GM12878 (cell line): ENCODE measurements at regions not wholly inside any gene's neighbourhood (a gene's known extent, or its start where the extent isn't known, plus 50 kb on each side); places are given as distances from the start of the nearest gene placed in this dataset.
A peak's percentile ranks its signal among the peaks of the same experiment; 100 is the strongest.
"Not testable (repeated sequence)": the region's sequence is repeated elsewhere in the genome, so short reads cannot be mapped to it uniquely, and the experiment has no call there.

Experiments used
- ATAC-seq: fragments of 200-7000 bp; cut with Tn5 transposase; 3 replicates; pipeline ENCODE4 v1.9.1; 2020; ENCODE audit warnings: mild to moderate bottlenecking, moderate library complexity
- BruUV-seq: library from RNA; stranded (reverse); fragments of 400-500 nt; replicated peaks from 2 replicates; lab custom pipeline; 2021; lab: Mats Ljungman, UMichigan
- CTCF ChIA-PET: fragments of 300-600 bp; sonication (Branson Sonifier 250); formaldehyde crosslinking; extraction: SDS; loops from one replicate; lab custom pipeline; 2021; ENCODE audit warnings: inconsistent platforms; lab: Yijun Ruan, JAX
- POLR2A ChIA-PET: fragments of 350-600 bp; formaldehyde crosslinking; extraction: SDS; loops from one replicate; lab custom pipeline; 2021; ENCODE audit warnings: inconsistent platforms; lab: Charles Lee
- RAD21 ChIA-PET: fragments of 300-600 bp; sonication (Branson Sonifier 250); formaldehyde crosslinking; loops from one replicate; lab custom pipeline; 2023; ENCODE audit warnings: antibody characterized with exemption; ENCODE audit not compliant: unreplicated experiment; lab: Charles Lee
- SMC1A ChIA-PET: fragments of 300-600 bp; sonication (Branson Sonifier 250); formaldehyde crosslinking; loops from one replicate; lab custom pipeline; 2023; ENCODE audit not compliant: unreplicated experiment, uncharacterized antibody; lab: Charles Lee
- DNase-seq: peaks from one replicate; pipeline ENCODE4 v3.0.0-alpha.2; 2011; ENCODE audit warnings: low read depth, low spot score
- FAIRE-seq: peaks from 3 replicates; lab custom pipeline; 2011; peaks lifted over from hg19 to GRCh38; lab: Jason Lieb, UNC
- H2AFZ ChIP-seq: 2 replicates; pipeline ENCODE4 v1.6.0; 2011; ENCODE audit warnings: low read depth, low read length, control low read depth; ENCODE audit not compliant: control insufficient read depth
- H3K27ac ChIP-seq: 2 replicates; pipeline ENCODE4 v1.5.1; 2011; ENCODE audit warnings: control low read depth; ENCODE audit not compliant: control insufficient read depth, insufficient read depth
- H3K27me3 ChIP-seq, 2 experiments: replicated peaks in 1 of 2; 2 replicates each; pipeline versions ENCODE4 v1.6.0 to v1.6.1; 2011; ENCODE audit warnings: low read length in 1 of 2; ENCODE audit not compliant: control insufficient read depth in 2 of 2, insufficient read depth in 2 of 2
- H3K36me3 ChIP-seq, 2 experiments: 2 replicates each; pipeline ENCODE4 v1.5.1; 2011; ENCODE audit warnings: low read length in 1 of 2; ENCODE audit not compliant: control insufficient read depth in 2 of 2, insufficient read depth in 2 of 2
- H3K4me1 ChIP-seq: 2 replicates; pipeline ENCODE4 v1.6.1; 2011; ENCODE audit warnings: mild to moderate bottlenecking, low read length, moderate library complexity, mixed read lengths; ENCODE audit not compliant: control insufficient read depth, insufficient read depth
- H3K4me2 ChIP-seq: 2 replicates; pipeline ENCODE4 v1.6.0; 2011; ENCODE audit warnings: control low read depth; ENCODE audit not compliant: control insufficient read depth, insufficient read depth
- H3K4me3 ChIP-seq: fragments of 200-600 bp; sonication (generic); 2 replicates; pipeline ENCODE4 v1.5.1; 2016
- H3K79me2 ChIP-seq: 2 replicates; pipeline ENCODE4 v1.6.0; 2011; ENCODE audit warnings: low read length; ENCODE audit not compliant: control insufficient read depth, insufficient read depth
- H3K9ac ChIP-seq: 2 replicates; pipeline ENCODE4 v1.8.0; 2011; ENCODE audit warnings: low read length, control low read depth, mixed read lengths; ENCODE audit not compliant: control insufficient read depth, insufficient read depth
- H3K9me3 ChIP-seq: replicated peaks from 3 replicates; pipeline ENCODE4 v1.5.1; 2011; ENCODE audit warnings: mild to moderate bottlenecking, low read length; ENCODE audit not compliant: control insufficient read depth, insufficient read depth
- H4K20me1 ChIP-seq: 2 replicates; pipeline ENCODE4 v1.6.0; 2011; ENCODE audit not compliant: control insufficient read depth, insufficient read depth
- WGBS: methylation state at CpG from one replicate; pipeline ENCODE4 v1.1.6; 2016; ENCODE audit warnings: low lambda C conversion rate; ENCODE audit not compliant: insufficient replicate concordance, insufficient coverage; ENCODE audit errors: missing lambda C conversion rate; 5-methylcytosine and 5-hydroxymethylcytosine counted together
- in situ Hi-C: fragments of 300-500 bp; cut with MboI; formaldehyde crosslinking; loops from 9 replicates; pipeline ENCODE4 v1.14.3; 2018; ENCODE audit warnings: mixed read lengths
- intact Hi-C: fragments of 100-400 bp; cut with micrococcal nuclease; formaldehyde crosslinking; loops from one replicate; pipeline ENCODE4 v1.14.2; 2022; ENCODE audit not compliant: unreplicated experiment

DNA sequence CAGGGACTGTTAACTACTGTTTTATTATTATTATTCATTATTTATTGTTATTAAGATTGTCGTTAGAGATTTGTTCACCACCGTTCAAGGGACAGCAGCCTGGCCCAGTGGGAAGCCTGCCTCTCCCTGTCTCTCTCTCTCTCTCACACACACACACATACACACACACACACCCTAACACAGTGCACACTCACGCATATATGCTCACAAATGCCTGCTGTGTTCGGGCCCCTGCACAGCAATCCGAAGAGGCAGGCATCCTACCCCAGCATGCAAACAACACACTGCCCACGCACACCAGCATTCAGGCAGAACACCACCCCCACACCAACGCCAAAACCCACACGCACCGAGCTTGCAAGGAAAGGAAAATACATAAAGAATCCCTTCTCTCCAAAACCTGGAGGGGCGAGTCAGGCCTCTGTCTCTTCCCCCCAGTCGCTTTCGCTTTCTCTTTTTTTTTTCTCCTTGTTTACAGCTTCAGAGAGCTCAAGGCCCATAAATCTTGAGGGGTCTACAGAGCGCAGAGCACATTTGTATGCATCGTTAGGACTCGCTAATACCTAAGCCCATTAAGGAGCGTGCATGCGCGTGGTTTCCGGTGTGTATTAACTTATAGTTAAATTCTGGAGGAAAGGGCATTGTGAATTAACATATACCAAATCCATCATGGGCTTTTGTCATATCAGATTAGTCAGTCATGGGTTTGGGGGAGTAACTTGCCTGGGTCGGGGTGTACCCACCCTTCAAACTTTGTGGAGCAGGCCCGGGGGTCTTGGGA is 464.6 kb upstream of the ZNG1F start:
- SMC1A ChIA-PET, POLR2A ChIA-PET, H3K9ac ChIP-seq, RAD21 ChIA-PET, H3K27me3 ChIP-seq, H3K79me2 ChIP-seq, intact Hi-C loops, H3K4me3 ChIP-seq, H3K36me3 ChIP-seq, DNase-seq, H2AFZ ChIP-seq, BruUV-seq, CTCF ChIA-PET, in situ Hi-C loops, ATAC-seq, H3K27ac ChIP-seq, H4K20me1 ChIP-seq, FAIRE-seq, H3K9me3 ChIP-seq, H3K4me1 ChIP-seq: not testable (repeated sequence)
- H3K4me2 ChIP-seq = peak overlapping the region; percentile 44; the same call in 1 of the 2 replicates
- 48% methylated on average over 13 of the region's 21 CpGs for WGBS

GRCh38 chr9:41652800-41653199 is 463.7 kb upstream of the ZNG1F start:
- BruUV-seq, H3K4me3 ChIP-seq, intact Hi-C loops, H3K9me3 ChIP-seq, DNase-seq, H2AFZ ChIP-seq, in situ Hi-C loops, ATAC-seq, FAIRE-seq, H3K36me3 ChIP-seq, H3K27me3 ChIP-seq, H3K9ac ChIP-seq, H3K4me1 ChIP-seq, H3K4me2 ChIP-seq, POLR2A ChIA-PET, H4K20me1 ChIP-seq, RAD21 ChIA-PET, H3K79me2 ChIP-seq, H3K27ac ChIP-seq, SMC1A ChIA-PET, CTCF ChIA-PET: not testable (repeated sequence)
- 89% methylated on average over 10 of the region's 17 CpGs for WGBS

GRCh38 chr9:41652100-41652713 is 463.1 kb upstream of the ZNG1F start:
- H3K4me1 ChIP-seq, in situ Hi-C loops, RAD21 ChIA-PET, H3K4me2 ChIP-seq, H2AFZ ChIP-seq, H3K9ac ChIP-seq, intact Hi-C loops, H3K27ac ChIP-seq, BruUV-seq, POLR2A ChIA-PET, FAIRE-seq, H3K4me3 ChIP-seq, SMC1A ChIA-PET, H3K36me3 ChIP-seq, H3K27me3 ChIP-seq, H3K9me3 ChIP-seq, CTCF ChIA-PET, H4K20me1 ChIP-seq, ATAC-seq, H3K79me2 ChIP-seq, DNase-seq: not testable (repeated sequence)
- 77% methylated on average over 23 of the region's 29 CpGs for WGBS

- ATAC-seq, SMC1A ChIA-PET, RAD21 ChIA-PET: not testable (repeated sequence)
Observed at GRCh38 chr9:41650086-41650485, 461.0 kb upstream of the ZNG1F start.

More at GRCh38 chr9:41650086-41650485, 461.0 kb upstream of the ZNG1F start:
- H3K27ac ChIP-seq, H3K9ac ChIP-seq, intact Hi-C loops, POLR2A ChIA-PET, H3K4me2 ChIP-seq, DNase-seq, H3K9me3 ChIP-seq, H2AFZ ChIP-seq, H3K4me3 ChIP-seq, H3K36me3 ChIP-seq, in situ Hi-C loops, H3K27me3 ChIP-seq, H3K4me1 ChIP-seq, H4K20me1 ChIP-seq, H3K79me2 ChIP-seq, BruUV-seq, FAIRE-seq, CTCF ChIA-PET: not testable (repeated sequence)
- whole genome bisulfite sequencing = 12% methylated on average over 5 of the region's 5 CpGs
